Naive thymus-derived CD4-positive, alpha-beta T cell (primary cell): ENCODE measurements at regions not wholly inside any gene's neighbourhood (a gene's known extent, or its start where the extent isn't known, plus 50 kb on each side); places are given as distances from the start of the nearest gene placed in this dataset.

ENCODE experiments used
- ATAC-seq: fragments of 150-1000 bp; cut with Tn5 transposase; 2 replicates; pipeline ENCODE4 v1.10.0; 2021; ENCODE audit warnings: mild to moderate bottlenecking, moderate library complexity
- CTCF ChIA-PET: fragments of 350-600 bp; sonication (Branson Sonifier 250); formaldehyde crosslinking; loops from one replicate; lab custom pipeline; 2021; ENCODE audit warnings: antibody characterized with exemption; lab: Charles Lee
- POLR2A ChIA-PET: fragments of 350-600 bp; sonication (Branson Sonifier 250); formaldehyde crosslinking; loops from one replicate; lab custom pipeline; 2021; ENCODE audit warnings: antibody characterized with exemption, inconsistent platforms; lab: Charles Lee
- DNase-seq, 9 donors: peaks; one replicate each; pipeline versions ENCODE4 v3.0.0 to v3.0.0-alpha.2; 2020 to 2022; ENCODE audit warnings: mixed read lengths in 1 of 9
- H3K27ac ChIP-seq: one replicate; pipeline ENCODE4 v1.7.0; 2013; ENCODE audit warnings: mild to moderate bottlenecking, low read depth, low read length, moderate library complexity
- H3K27me3 ChIP-seq, 2 donors: one replicate each; pipeline ENCODE4 v1.7.0; 2013; ENCODE audit warnings: low read length in 2 of 2, mild to moderate bottlenecking in 2 of 2, moderate library complexity in 2 of 2; ENCODE audit not compliant: control insufficient read depth in 2 of 2, insufficient read depth in 2 of 2
- H3K36me3 ChIP-seq, 3 experiments: 1 replicate in 2 of 3; 2 replicates in 1 of 3; pipeline ENCODE4 v1.7.0; 2013; ENCODE audit warnings: low read length in 3 of 3, mild to moderate bottlenecking in 3 of 3, moderate library complexity in 1 of 3; ENCODE audit not compliant: insufficient read depth in 3 of 3, control insufficient read depth in 2 of 3
- H3K4me1 ChIP-seq, 2 donors: one replicate each; pipeline ENCODE4 v1.7.0; 2013; ENCODE audit warnings: low read length in 2 of 2, mild to moderate bottlenecking in 2 of 2, moderate library complexity in 1 of 2; ENCODE audit not compliant: control insufficient read depth in 2 of 2, insufficient read depth in 2 of 2
- H3K4me3 ChIP-seq: 2 replicates; pipeline ENCODE4 v1.7.0; 2013; ENCODE audit warnings: mild to moderate bottlenecking, low read length
- H3K9me3 ChIP-seq, 3 experiments: 1 replicate in 2 of 3; 2 replicates in 1 of 3; pipeline ENCODE4 v1.7.0; 2013; ENCODE audit warnings: low read length in 3 of 3; ENCODE audit not compliant: control insufficient read depth in 2 of 3
- H3K27ac Mint-ChIP-seq, 9 donors: one replicate each; pipeline ENCODE4 v1.8.0; 2020 to 2022; ENCODE audit warnings: mixed read lengths in 9 of 9, mild to moderate bottlenecking in 8 of 9, moderate library complexity in 5 of 9, inconsistent platforms in 2 of 9
- H3K27me3 Mint-ChIP-seq, 5 donors: one replicate each; pipeline ENCODE4 v1.8.0; 2021 to 2022; ENCODE audit warnings: mixed read lengths in 5 of 5, mild to moderate bottlenecking in 1 of 5
- H3K36me3 Mint-ChIP-seq, 5 donors: one replicate each; pipeline ENCODE4 v1.8.0; 2020 to 2022; ENCODE audit warnings: mixed read lengths in 5 of 5, mild to moderate bottlenecking in 3 of 5, inconsistent platforms in 1 of 5
- H3K4me1 Mint-ChIP-seq, 7 donors: one replicate each; pipeline ENCODE4 v1.8.0; 2020 to 2022; ENCODE audit warnings: mixed read lengths in 7 of 7, mild to moderate bottlenecking in 3 of 7, inconsistent platforms in 1 of 7
- H3K4me3 Mint-ChIP-seq, 10 donors: one replicate each; pipeline ENCODE4 v1.8.0; 2020 to 2022; ENCODE audit warnings: mild to moderate bottlenecking in 10 of 10, mixed read lengths in 10 of 10, moderate library complexity in 6 of 10, inconsistent platforms in 2 of 10
- H3K9me3 Mint-ChIP-seq, 11 donors: one replicate each; pipeline ENCODE4 v1.8.0; 2020 to 2022; ENCODE audit warnings: mixed read lengths in 11 of 11, mild to moderate bottlenecking in 4 of 11, inconsistent platforms in 1 of 11, moderate library complexity in 1 of 11
- intact Hi-C, 2 donors: fragments of 100-400 bp; cut with micrococcal nuclease; formaldehyde crosslinking; loops; one replicate each; pipeline ENCODE4 v1.15.1; 2023

DNA sequence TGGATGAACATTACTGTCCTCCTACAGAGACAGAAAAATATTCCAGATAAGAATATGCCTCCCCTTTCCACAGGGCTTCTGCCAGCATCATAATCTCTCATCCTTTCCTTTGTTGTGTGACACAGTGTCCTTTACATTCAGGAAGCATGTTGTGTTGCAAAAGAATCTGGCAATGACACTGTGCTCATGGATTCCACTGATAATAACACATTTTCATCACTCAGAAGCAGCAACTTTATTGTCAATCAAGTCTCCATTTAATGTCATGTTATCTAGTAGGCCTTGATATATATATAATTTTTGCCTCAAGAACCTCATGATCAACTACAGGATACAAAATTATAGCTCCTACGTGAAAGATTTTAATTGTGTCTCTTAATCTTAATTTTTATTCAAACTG, 833.9 kb downstream of the FSTL5 start:
- peaks cover 0 to 4% (median 0%) of the 10 kb centered on the region in 5 donors for H3K36me3 Mint-ChIP-seq
- H3K9me3 ChIP-seq = no peaks in the 10 kb centered on the region
- no peak overlapping the region for H3K4me3 Mint-ChIP-seq
- H3K4me1 ChIP-seq = no peaks in the 10 kb centered on the region
- no peak overlapping the region for H3K27ac ChIP-seq
- intact Hi-C loops = no loop called here
- H3K27me3 Mint-ChIP-seq = no peaks in the 10 kb centered on the region
- ChIA-PET CTCF (no interaction called here), POLR2A (no interaction called here)
- H3K4me3 ChIP-seq = no peak overlapping the region
- H3K27ac Mint-ChIP-seq = no peak overlapping the region
- H3K36me3 ChIP-seq = no peaks in the 10 kb centered on the region
- peaks cover 0 to 9% (median 2%) of the 10 kb centered on the region in 11 donors for H3K9me3 Mint-ChIP-seq
- ATAC-seq = no peak
- H3K27me3 ChIP-seq = no peaks in the 10 kb centered on the region
- no peaks in the 10 kb centered on the region for H3K4me1 Mint-ChIP-seq
- no peak for DNase-seq

DNA sequence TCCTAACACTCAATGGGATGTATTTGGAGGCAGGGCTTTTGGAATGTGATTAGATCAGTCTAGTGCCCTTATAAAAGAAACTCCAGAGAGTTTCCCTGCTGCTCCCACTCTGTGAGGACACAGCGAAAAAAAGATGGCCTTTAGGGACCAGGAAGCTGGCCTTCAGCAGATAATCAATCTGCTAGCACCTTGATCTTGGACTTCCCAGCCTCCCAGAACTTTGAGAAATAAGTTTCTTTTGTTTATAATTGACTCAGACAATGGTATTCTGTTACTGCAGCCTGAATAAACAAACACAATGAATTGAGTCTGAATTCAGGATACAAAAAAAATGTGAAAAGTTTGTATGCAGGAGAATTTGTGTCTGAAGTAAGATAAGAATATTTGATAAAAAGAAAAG, 842.1 kb downstream of the FSTL5 start:
- no peaks in the 10 kb centered on the region for H3K36me3 ChIP-seq
- H3K27me3 ChIP-seq = no peaks in the 10 kb centered on the region
- ATAC-seq (no peak), DNase-seq (no peak)
- intact Hi-C loops = no loop called here
- H3K27ac Mint-ChIP-seq = no peak overlapping the region
- peaks cover 0 to 5% (median 0%) of the 10 kb centered on the region in 11 donors for H3K9me3 Mint-ChIP-seq
- no peaks in the 10 kb centered on the region for H3K36me3 Mint-ChIP-seq
- H3K27me3 Mint-ChIP-seq = no peaks in the 10 kb centered on the region
- no peaks in the 10 kb centered on the region for H3K4me1 Mint-ChIP-seq
- no peak overlapping the region for H3K27ac ChIP-seq
- POLR2A ChIA-PET = no interaction called here
- no peak overlapping the region for H3K4me3 Mint-ChIP-seq
- no peak overlapping the region for H3K4me3 ChIP-seq
- no peaks in the 10 kb centered on the region for H3K4me1 ChIP-seq
- CTCF ChIA-PET = no interaction called here
- H3K9me3 ChIP-seq = no peaks in the 10 kb centered on the region

DNA sequence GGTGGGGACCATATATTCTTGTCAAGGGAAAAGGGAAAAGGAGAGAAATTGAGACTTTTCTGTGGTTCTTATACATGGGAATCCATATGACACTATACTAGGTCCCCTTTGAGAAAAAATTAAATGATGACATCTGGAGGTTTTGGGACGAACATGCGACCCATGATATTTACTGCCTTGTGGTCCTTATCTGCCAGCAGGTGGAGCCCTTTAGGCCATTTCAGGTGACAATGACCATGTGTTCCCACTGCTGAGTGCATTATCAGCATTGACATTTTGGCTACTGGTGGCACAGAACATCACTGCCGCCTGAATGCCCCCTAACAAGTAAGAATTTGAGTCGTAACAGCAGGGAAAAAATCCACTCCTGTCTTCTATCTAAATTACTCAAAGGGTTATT, 843.4 kb downstream of the FSTL5 start:
- ATAC-seq (no peak), DNase-seq (no peak)
- no peaks in the 10 kb centered on the region for H3K36me3 ChIP-seq
- no peaks in the 10 kb centered on the region for H3K4me1 Mint-ChIP-seq
- peaks cover 0 to 5% (median 0%) of the 10 kb centered on the region in 11 donors for H3K9me3 Mint-ChIP-seq
- no peaks in the 10 kb centered on the region for H3K9me3 ChIP-seq
- POLR2A ChIA-PET = no interaction called here
- no peaks in the 10 kb centered on the region for H3K36me3 Mint-ChIP-seq
- CTCF ChIA-PET = no interaction called here
- H3K27ac Mint-ChIP-seq = no peak overlapping the region
- no peaks in the 10 kb centered on the region for H3K4me1 ChIP-seq
- H3K4me3 ChIP-seq = no peak overlapping the region
- no peak overlapping the region for H3K4me3 Mint-ChIP-seq
- no peak overlapping the region for H3K27ac ChIP-seq
- no peaks in the 10 kb centered on the region for H3K27me3 ChIP-seq
- no peaks in the 10 kb centered on the region for H3K27me3 Mint-ChIP-seq
- intact Hi-C loops = no loop called here

DNA sequence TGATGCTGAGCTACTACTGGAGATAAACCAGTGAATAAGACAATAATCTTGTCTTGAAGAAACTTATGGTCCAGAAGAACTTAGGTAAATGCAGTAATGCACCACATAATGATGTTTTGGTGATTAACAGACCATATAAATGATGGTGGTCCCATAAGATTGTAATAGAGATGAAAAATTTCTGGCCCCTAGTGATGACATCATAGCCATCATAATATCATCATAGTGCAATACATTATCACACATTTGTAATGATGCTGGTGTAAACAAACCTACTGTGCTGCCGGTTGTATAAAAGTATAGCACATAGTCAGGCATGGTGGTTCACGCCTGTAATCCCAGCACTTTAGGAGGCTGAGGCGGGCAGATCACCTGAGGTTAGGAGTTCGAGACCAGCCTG, 846.8 kb downstream of the FSTL5 start:
- ATAC-seq (no peak), DNase-seq (no peak)
- H3K4me1 Mint-ChIP-seq = no peaks in the 10 kb centered on the region
- Histone ChIP-seq H3K27ac (no peak overlapping the region), H3K36me3 (no peaks in the 10 kb centered on the region), H3K27me3 (no peaks in the 10 kb centered on the region), H3K9me3 (no peaks in the 10 kb centered on the region), H3K4me1 (no peaks in the 10 kb centered on the region), H3K4me3 (no peak overlapping the region)
- H3K9me3 Mint-ChIP-seq = peaks cover 0 to 9% (median 2%) of the 10 kb centered on the region in 11 donors
- intact Hi-C loops = no loop called here
- no peaks in the 10 kb centered on the region for H3K36me3 Mint-ChIP-seq
- no peaks in the 10 kb centered on the region for H3K27me3 Mint-ChIP-seq
- H3K4me3 Mint-ChIP-seq = no peak overlapping the region
- H3K27ac Mint-ChIP-seq = no peak overlapping the region
- ChIA-PET CTCF (interaction anchor here (0.7 kb wide), 1 partner anchor 8 kb away, joined by 3 read pairs; no protein-coding TSS in a partner anchor), POLR2A (no interaction called here)

DNA sequence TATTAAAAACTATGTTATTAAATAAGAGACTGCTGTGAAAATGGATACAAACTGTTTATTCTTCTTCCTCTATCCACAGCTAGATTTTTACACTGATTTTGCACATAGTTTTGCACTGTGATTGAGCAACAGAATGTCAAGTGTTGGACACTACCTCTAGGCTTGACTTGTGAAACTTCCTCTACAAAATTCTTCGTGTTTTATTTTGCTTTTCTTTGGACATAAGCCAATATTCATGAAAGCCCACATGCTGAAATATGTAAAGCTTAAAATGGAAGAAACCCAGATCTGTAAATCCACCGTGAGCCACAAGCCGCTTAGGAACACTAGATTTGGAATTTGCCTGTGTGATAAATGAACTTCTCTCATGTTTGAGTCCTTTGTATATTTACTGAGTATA, 849.4 kb downstream of the FSTL5 start:
- no peak overlapping the region for H3K4me3 Mint-ChIP-seq
- ATAC-seq (no peak), DNase-seq (no peak)
- Histone ChIP-seq H3K4me1 (no peaks in the 10 kb centered on the region), H3K27ac (no peak overlapping the region), H3K27me3 (no peaks in the 10 kb centered on the region), H3K9me3 (no peaks in the 10 kb centered on the region), H3K36me3 (no peaks in the 10 kb centered on the region), H3K4me3 (no peak overlapping the region)
- ChIA-PET CTCF (no interaction called here), POLR2A (no interaction called here)
- H3K27ac Mint-ChIP-seq = no peak overlapping the region
- no peaks in the 10 kb centered on the region for H3K4me1 Mint-ChIP-seq
- H3K36me3 Mint-ChIP-seq = no peaks in the 10 kb centered on the region
- H3K27me3 Mint-ChIP-seq = no peaks in the 10 kb centered on the region
- H3K9me3 Mint-ChIP-seq = peaks cover 0 to 11% (median 0%) of the 10 kb centered on the region in 11 donors
- intact Hi-C loops = no loop called here

DNA sequence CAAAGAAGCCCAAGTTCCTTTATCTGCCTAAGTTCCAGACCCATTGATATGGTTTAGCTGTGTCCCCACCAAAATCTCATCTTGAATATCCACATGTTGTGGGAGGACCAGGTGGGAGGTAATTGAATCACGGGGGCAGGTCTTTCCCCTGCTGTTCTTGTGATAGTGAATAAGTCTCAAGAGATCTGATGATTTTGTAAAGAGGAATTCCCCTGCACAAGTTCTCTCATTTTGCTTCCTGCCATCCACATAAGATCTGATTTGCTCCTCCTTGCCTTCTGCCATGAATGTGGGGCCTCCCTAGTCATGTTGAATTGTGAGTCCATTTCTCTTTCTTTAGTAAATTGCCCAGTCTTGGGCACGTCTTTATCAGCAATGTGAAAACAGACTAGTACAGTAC, 860.2 kb downstream of the FSTL5 start:
- H3K4me1 Mint-ChIP-seq = no peaks in the 10 kb centered on the region
- ATAC-seq = no peak
- intact Hi-C loops = no loop called here

DNA sequence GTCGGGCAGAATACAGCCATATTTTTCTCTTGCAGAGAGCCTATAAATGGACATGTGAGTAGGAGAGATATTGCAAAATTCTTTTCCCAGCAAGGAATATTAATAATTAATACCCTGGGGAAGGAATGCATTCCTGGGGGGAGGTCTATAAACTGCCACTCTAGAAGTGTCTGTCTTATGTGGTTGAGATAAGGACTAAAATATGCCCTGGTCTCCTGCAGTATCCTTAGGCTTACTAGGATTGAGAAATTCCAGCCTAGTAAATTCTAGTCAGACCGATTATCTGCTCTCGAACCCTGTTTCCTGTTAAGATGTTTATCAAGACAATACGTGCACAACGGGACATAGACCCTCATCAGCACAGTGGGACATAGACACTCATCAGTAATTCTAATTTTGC, 872.6 kb downstream of the FSTL5 start:
- Mint-ChIP-seq H3K27me3 (no peaks in the 10 kb centered on the region), H3K27ac (no peak overlapping the region), H3K4me3 (no peak overlapping the region), H3K4me1 (no peaks in the 10 kb centered on the region), H3K36me3 (no peaks in the 10 kb centered on the region), H3K9me3 (peaks cover 4 to 49% (median 14%) of the 10 kb centered on the region in 11 donors)
- no peak for DNase-seq
- intact Hi-C loops = no loop called here
- Histone ChIP-seq H3K4me3 (no peak overlapping the region), H3K9me3 (peaks cover 0 to 5% (median 0%) of the 10 kb centered on the region in 3 experiments), H3K36me3 (no peaks in the 10 kb centered on the region), H3K4me1 (no peaks in the 10 kb centered on the region), H3K27me3 (no peaks in the 10 kb centered on the region), H3K27ac (no peak overlapping the region)
- no peak for ATAC-seq
- POLR2A ChIA-PET = no interaction called here
- CTCF ChIA-PET = no interaction called here

More for the DNA sequence above, 860.2 kb downstream of the FSTL5 start:
- Mint-ChIP-seq H3K27me3 (no peaks in the 10 kb centered on the region), H3K27ac (no peak overlapping the region), H3K36me3 (no peaks in the 10 kb centered on the region), H3K4me3 (no peak overlapping the region), H3K9me3 (peaks cover 3 to 21% (median 11%) of the 10 kb centered on the region in 11 donors)
- Histone ChIP-seq H3K36me3 (no peaks in the 10 kb centered on the region), H3K9me3 (no peaks in the 10 kb centered on the region), H3K4me3 (no peak overlapping the region), H3K27ac (no peak overlapping the region), H3K27me3 (no peaks in the 10 kb centered on the region), H3K4me1 (no peaks in the 10 kb centered on the region)
- CTCF ChIA-PET = no interaction called here
- POLR2A ChIA-PET = no interaction called here
- no peak for DNase-seq
